Activated naive CD4-positive, alpha-beta T cell treated with anti-CD3 and anti-CD28 coated beads, Interleukin-2, amount 50 U/mL, for 24 hours (primary cell): ENCODE measurements at regions not wholly inside any gene's neighbourhood (a gene's known extent, or its start where the extent isn't known, plus 50 kb on each side); places are given as distances from the start of the nearest gene placed in this dataset.

Experiments
- H3K27ac Mint-ChIP-seq: one replicate; pipeline ENCODE4 v1.8.0; 2021; ENCODE audit warnings: mild to moderate bottlenecking, mixed read lengths
- H3K27me3 Mint-ChIP-seq: one replicate; pipeline ENCODE4 v1.8.0; 2021; ENCODE audit warnings: mixed read lengths
- H3K36me3 Mint-ChIP-seq: one replicate; pipeline ENCODE4 v1.8.0; 2021; ENCODE audit warnings: mixed read lengths
- H3K4me1 Mint-ChIP-seq: one replicate; pipeline ENCODE4 v1.8.0; 2021; ENCODE audit warnings: mixed read lengths
- H3K4me3 Mint-ChIP-seq: one replicate; pipeline ENCODE4 v1.8.0; 2021; ENCODE audit warnings: mild to moderate bottlenecking, mixed read lengths
- H3K9me3 Mint-ChIP-seq: one replicate; pipeline ENCODE4 v1.8.0; 2021; ENCODE audit warnings: mixed read lengths

- peaks cover 1% of the 10 kb centered on the region for H3K27me3 Mint-ChIP-seq
- no peaks in the 10 kb centered on the region for H3K4me1 Mint-ChIP-seq
- H3K4me3 Mint-ChIP-seq = no peak overlapping the region
- no peak overlapping the region for H3K27ac Mint-ChIP-seq
- H3K36me3 Mint-ChIP-seq = no peaks in the 10 kb centered on the region
- H3K9me3 Mint-ChIP-seq = no peaks in the 10 kb centered on the region
Observed at GRCh38 chr5:171701100-171701541, 84.5 kb upstream of the SMIM23 start.

- no peaks in the 10 kb centered on the region for H3K9me3 Mint-ChIP-seq
- H3K27ac Mint-ChIP-seq = no peak overlapping the region
- peaks cover 1% of the 10 kb centered on the region for H3K27me3 Mint-ChIP-seq
- no peaks in the 10 kb centered on the region for H3K4me1 Mint-ChIP-seq
- no peaks in the 10 kb centered on the region for H3K36me3 Mint-ChIP-seq
- no peak overlapping the region for H3K4me3 Mint-ChIP-seq
Observed at GRCh38 chr5:171702135-171702770, 83.4 kb upstream of the SMIM23 start.

- no peaks in the 10 kb centered on the region for H3K4me1 Mint-ChIP-seq
- no peaks in the 10 kb centered on the region for H3K36me3 Mint-ChIP-seq
- H3K4me3 Mint-ChIP-seq = no peak overlapping the region
- H3K9me3 Mint-ChIP-seq = no peaks in the 10 kb centered on the region
- peaks cover 1% of the 10 kb centered on the region for H3K27me3 Mint-ChIP-seq
- H3K27ac Mint-ChIP-seq = no peak overlapping the region
Observed at GRCh38 chr5:171703146-171703545, 82.5 kb upstream of the SMIM23 start.

- no peak overlapping the region for H3K27ac Mint-ChIP-seq
- no peak overlapping the region for H3K4me3 Mint-ChIP-seq
- H3K9me3 Mint-ChIP-seq = no peaks in the 10 kb centered on the region
Observed at GRCh38 chr5:171705036-171705435, 80.6 kb upstream of the SMIM23 start.

GRCh38 chr5:171705830-171706468 is 79.7 kb upstream of the SMIM23 start:
- Mint-ChIP-seq H3K27ac (no peak overlapping the region), H3K4me1 (no peaks in the 10 kb centered on the region), H3K27me3 (peaks cover 1% of the 10 kb centered on the region), H3K36me3 (no peaks in the 10 kb centered on the region), H3K9me3 (no peaks in the 10 kb centered on the region), H3K4me3 (no peak overlapping the region)

More at GRCh38 chr5:171705036-171705435, 80.6 kb upstream of the SMIM23 start:
- Mint-ChIP-seq H3K4me1 (no peaks in the 10 kb centered on the region), H3K27me3 (peaks cover 1% of the 10 kb centered on the region), H3K36me3 (no peaks in the 10 kb centered on the region)

- peaks cover 1% of the 10 kb centered on the region for H3K27me3 Mint-ChIP-seq
- no peaks in the 10 kb centered on the region for H3K9me3 Mint-ChIP-seq
- no peaks in the 10 kb centered on the region for H3K4me1 Mint-ChIP-seq
- H3K4me3 Mint-ChIP-seq = no peak overlapping the region
- no peak overlapping the region for H3K27ac Mint-ChIP-seq
- no peaks in the 10 kb centered on the region for H3K36me3 Mint-ChIP-seq
Observed at GRCh38 chr5:171706736-171707441, 78.7 kb upstream of the SMIM23 start.

- Mint-ChIP-seq H3K4me3 (no peak overlapping the region), H3K36me3 (no peaks in the 10 kb centered on the region), H3K4me1 (no peaks in the 10 kb centered on the region), H3K27me3 (peaks cover 1% of the 10 kb centered on the region), H3K27ac (no peak overlapping the region), H3K9me3 (no peaks in the 10 kb centered on the region)
Observed at GRCh38 chr5:171707442-171707792, 78.2 kb upstream of the SMIM23 start.

- H3K36me3 Mint-ChIP-seq = no peaks in the 10 kb centered on the region
- no peaks in the 10 kb centered on the region for H3K4me1 Mint-ChIP-seq
- no peak overlapping the region for H3K4me3 Mint-ChIP-seq
- no peaks in the 10 kb centered on the region for H3K9me3 Mint-ChIP-seq
- no peaks in the 10 kb centered on the region for H3K27me3 Mint-ChIP-seq
- no peak overlapping the region for H3K27ac Mint-ChIP-seq
Observed at GRCh38 chr5:171709930-171710329, 75.7 kb upstream of the SMIM23 start.

- H3K36me3 Mint-ChIP-seq = no peaks in the 10 kb centered on the region
- no peak overlapping the region for H3K4me3 Mint-ChIP-seq
- H3K4me1 Mint-ChIP-seq = no peaks in the 10 kb centered on the region
- H3K27ac Mint-ChIP-seq = no peak overlapping the region
- no peaks in the 10 kb centered on the region for H3K27me3 Mint-ChIP-seq
- no peaks in the 10 kb centered on the region for H3K9me3 Mint-ChIP-seq
Observed at GRCh38 chr5:171710451-171711024, 75.1 kb upstream of the SMIM23 start.

GRCh38 chr5:171711571-171711970 is 74.0 kb upstream of the SMIM23 start:
- H3K9me3 Mint-ChIP-seq = no peaks in the 10 kb centered on the region

GRCh38 chr5:171712616-171713015 is 73.0 kb upstream of the SMIM23 start:
- H3K27me3 Mint-ChIP-seq = no peaks in the 10 kb centered on the region
- no peaks in the 10 kb centered on the region for H3K9me3 Mint-ChIP-seq
- H3K4me3 Mint-ChIP-seq = no peak overlapping the region
- H3K36me3 Mint-ChIP-seq = no peaks in the 10 kb centered on the region
- H3K4me1 Mint-ChIP-seq = no peaks in the 10 kb centered on the region
- no peak overlapping the region for H3K27ac Mint-ChIP-seq

More at GRCh38 chr5:171711571-171711970, 74.0 kb upstream of the SMIM23 start:
- Mint-ChIP-seq H3K36me3 (no peaks in the 10 kb centered on the region), H3K4me1 (no peaks in the 10 kb centered on the region), H3K27me3 (no peaks in the 10 kb centered on the region), H3K27ac (no peak overlapping the region), H3K4me3 (no peak overlapping the region)

GRCh38 chr5:171713152-171713551 is 72.5 kb upstream of the SMIM23 start:
- Mint-ChIP-seq H3K4me3 (no peak overlapping the region), H3K27me3 (no peaks in the 10 kb centered on the region), H3K9me3 (no peaks in the 10 kb centered on the region), H3K36me3 (no peaks in the 10 kb centered on the region), H3K4me1 (no peaks in the 10 kb centered on the region), H3K27ac (no peak overlapping the region)

GRCh38 chr5:171714261-171714660 is 71.4 kb upstream of the SMIM23 start:
- Mint-ChIP-seq H3K4me1 (no peaks in the 10 kb centered on the region), H3K9me3 (no peaks in the 10 kb centered on the region), H3K27me3 (no peaks in the 10 kb centered on the region), H3K4me3 (no peak overlapping the region), H3K27ac (no peak overlapping the region), H3K36me3 (no peaks in the 10 kb centered on the region)

GRCh38 chr5:171714851-171715250 is 70.8 kb upstream of the SMIM23 start:
- Mint-ChIP-seq H3K4me3 (no peak overlapping the region), H3K4me1 (no peaks in the 10 kb centered on the region), H3K9me3 (no peaks in the 10 kb centered on the region), H3K36me3 (no peaks in the 10 kb centered on the region), H3K27ac (no peak overlapping the region), H3K27me3 (no peaks in the 10 kb centered on the region)

- no peak overlapping the region for H3K4me3 Mint-ChIP-seq
- no peaks in the 10 kb centered on the region for H3K9me3 Mint-ChIP-seq
- H3K36me3 Mint-ChIP-seq = no peaks in the 10 kb centered on the region
- peaks cover 2% of the 10 kb centered on the region for H3K27me3 Mint-ChIP-seq
- H3K4me1 Mint-ChIP-seq = no peaks in the 10 kb centered on the region
- H3K27ac Mint-ChIP-seq = no peak overlapping the region
Observed at GRCh38 chr5:171715551-171715950, 70.1 kb upstream of the SMIM23 start.

- H3K4me1 Mint-ChIP-seq = no peaks in the 10 kb centered on the region
- H3K4me3 Mint-ChIP-seq = no peak overlapping the region
- H3K36me3 Mint-ChIP-seq = no peaks in the 10 kb centered on the region
- H3K27ac Mint-ChIP-seq = no peak overlapping the region
- H3K9me3 Mint-ChIP-seq = no peaks in the 10 kb centered on the region
- peaks cover 6% of the 10 kb centered on the region for H3K27me3 Mint-ChIP-seq
Observed at GRCh38 chr5:171720086-171720485, 65.5 kb upstream of the SMIM23 start.
